ENCODE measurements at regions not wholly inside any gene's neighbourhood (a gene's known extent, or its start where the extent isn't known, plus 50 kb on each side); places are given as distances from the start of the nearest gene placed in this dataset.
"Not testable (repeated sequence)": the region's sequence is repeated elsewhere in the genome, so short reads cannot be mapped to it uniquely, and the experiment has no call there.

DNA sequence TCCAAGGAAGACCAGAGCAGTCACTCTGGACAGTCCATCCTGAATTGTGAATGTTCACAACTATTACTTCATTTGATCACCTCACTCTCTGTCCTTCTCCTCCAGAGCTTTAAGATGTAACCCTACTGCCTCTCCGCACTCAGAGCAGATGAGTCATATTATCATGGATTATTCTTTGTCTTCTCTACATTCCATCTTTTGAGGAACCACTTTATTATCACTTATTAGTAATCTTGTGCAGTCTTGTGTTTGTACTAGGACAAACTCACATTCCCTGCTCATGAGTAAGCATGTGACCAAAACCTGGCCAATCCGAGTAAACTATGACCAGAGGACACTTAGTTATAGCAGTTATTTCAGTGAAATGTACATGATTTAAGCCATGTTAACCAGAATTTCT, 401.5 kb upstream of the ADGRB3 start:
- no peak for DNase-seq

DNA sequence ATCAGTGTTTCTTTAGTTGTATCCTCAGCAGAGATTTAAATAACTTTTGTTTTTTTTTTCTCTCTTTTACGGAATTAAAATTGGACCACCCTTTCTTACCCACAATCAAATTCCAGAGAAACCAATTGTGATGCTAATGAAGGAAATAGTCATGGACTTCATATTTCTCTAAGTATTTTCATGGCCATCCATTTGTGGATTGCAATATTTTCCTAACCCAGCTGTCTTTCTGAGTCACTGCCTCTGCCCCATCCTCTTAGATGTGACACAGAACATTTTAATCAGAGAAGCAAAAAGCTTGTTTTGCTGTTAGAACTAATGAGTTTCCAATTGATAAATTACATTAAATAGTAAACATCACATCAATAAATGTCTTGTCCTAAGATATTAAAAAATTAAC, 405.5 kb upstream of the ADGRB3 start:
- DNase-seq = no peak

GRCh38 chr6:68226460-68226859, 408.6 kb upstream of the ADGRB3 start:
- DNase-seq = no peak

- no peak for DNase-seq
Measured at GRCh38 chr6:68225729-68226128, 409.4 kb upstream of the ADGRB3 start.

DNA sequence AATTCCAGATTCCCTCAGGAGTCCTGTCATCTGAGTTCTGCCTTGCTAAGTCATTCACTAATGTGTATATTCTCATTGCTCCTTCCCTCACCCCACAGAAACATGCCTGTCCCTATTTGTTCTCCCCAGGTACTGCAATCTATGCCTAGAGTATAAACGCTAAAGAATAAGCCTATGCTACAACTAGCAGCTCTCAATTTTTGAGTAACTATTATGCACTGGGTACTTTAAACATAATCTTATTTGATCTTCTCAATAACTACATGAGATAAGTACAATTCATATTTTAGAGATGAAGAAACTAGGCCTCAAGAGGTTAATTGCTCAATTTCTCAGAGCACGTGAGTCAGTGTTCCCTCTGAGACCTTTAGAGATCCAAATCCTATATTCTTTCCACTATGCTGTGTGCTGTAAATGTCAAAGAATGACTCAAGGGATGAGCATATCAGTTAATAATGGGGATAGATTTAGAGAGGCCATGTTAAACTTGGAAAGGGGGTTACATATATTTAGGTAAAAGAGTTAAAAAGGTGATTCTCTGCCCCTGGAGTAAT, 423.8 kb upstream of the ADGRB3 start:
- DNase-seq = no peak

DNA sequence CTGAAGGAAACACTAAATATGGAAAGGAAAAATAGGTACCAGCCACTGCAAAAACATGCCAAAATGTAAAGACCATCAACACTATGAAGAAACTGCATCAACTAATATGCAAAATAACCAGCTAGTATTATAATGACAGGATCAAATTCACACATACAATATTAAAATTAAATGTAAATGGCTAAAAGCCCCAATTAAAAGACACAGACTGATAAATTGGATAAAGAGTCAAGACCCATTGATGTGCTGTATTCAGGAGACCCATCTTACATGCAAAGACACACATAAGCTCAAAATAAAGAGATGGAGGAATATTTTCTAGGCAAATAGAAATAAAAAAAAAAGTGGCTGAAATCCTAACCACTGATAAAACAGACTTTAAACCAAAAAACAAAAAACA, 427.5 kb upstream of the ADGRB3 start:
- not testable (repeated sequence) for DNase-seq

DNA sequence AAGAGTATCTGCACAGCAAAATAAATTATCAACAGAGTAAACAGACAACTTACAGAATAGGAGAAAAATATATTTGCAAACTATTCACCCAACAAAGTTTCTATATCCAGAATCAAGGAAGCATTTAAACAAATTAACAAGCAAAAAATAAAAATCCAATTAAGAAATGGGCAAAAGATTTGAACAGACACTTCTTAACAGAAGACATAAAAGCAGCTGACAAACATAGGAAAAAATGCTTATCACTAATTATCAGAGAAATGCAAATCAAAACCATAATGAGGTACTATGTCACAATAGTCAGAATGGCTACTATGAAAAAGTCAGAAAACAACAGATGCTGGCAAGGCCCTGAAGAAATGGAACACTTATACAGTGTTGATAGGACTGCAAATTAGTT, 434.2 kb upstream of the ADGRB3 start:
- no peak for DNase-seq

DNA sequence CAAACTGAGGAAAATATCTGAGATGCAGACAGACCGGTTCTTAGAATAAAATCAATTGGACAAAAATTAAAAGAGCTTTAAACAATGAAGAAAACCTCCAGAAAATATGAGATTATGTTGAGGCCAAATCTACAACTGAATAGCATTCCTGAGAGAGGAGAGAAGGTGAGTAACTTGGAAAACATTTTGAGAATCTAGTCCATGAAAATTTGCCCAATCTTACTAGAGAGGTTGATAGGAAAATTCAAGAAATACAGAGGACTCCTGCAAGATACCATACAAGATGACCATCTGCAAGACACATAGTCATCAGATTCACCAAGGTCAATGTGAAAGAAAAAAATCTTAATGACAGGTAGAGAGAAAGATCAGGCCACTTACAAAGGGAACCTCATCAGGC, 437.7 kb upstream of the ADGRB3 start:
- DNase-seq = no peak

GRCh38 chr6:68196645-68197044, 438.4 kb upstream of the ADGRB3 start:
- DNase-seq = no peak

- not testable (repeated sequence) for DNase-seq
Measured at GRCh38 chr6:68195753-68196152, 439.3 kb upstream of the ADGRB3 start.

- DNase-seq = no peak
Measured at GRCh38 chr6:68194846-68195478, 440.1 kb upstream of the ADGRB3 start.

GRCh38 chr6:68192988-68193387, 442.1 kb upstream of the ADGRB3 start:
- no peak for DNase-seq

DNA sequence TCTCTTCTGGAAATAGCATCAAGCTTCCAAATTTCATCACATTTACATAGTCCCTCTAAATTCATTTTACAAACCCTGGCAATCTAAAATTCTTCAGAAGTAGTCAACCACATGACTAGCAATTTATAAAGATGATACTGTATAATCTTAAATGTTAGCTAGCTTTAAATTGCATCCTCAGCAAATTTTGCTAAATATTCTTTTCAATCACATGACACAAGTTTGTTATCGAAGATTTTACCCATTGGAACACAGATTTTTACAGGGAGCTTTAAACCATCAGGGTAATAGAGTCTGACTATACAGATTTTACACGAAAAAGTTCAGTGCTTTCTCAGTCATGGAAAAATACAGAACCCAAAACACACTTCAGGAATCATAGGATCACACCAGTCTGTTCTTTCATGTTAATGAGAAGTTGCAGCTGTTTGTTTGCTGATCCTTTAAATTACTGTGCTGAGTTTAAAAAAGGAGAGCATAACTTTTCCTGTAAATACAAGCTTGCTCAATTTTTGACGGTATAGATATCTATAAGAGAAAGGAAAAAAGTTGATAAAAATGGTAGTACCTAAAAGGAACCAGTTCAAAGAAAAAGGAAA, 445.8 kb upstream of the ADGRB3 start:
- DNase-seq = no peak

DNA sequence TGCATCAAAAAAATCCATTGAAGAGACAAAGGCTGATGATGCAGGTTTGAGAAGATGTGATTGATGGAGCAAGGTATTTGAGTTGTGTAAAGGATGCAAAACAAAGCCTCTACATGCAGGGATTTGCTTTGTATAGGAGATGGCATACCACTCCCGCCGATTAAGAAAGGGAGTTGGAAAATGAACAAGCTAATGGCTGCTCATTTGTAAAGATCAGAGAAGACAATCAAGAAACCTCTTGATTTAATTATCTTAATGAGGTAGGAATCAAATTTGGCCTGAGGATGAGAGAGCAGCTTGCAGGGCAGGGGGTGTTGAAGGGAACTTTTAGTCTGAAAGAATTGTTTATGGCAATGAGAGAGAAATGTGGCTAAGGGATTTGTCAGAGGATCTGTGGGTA, 448.2 kb upstream of the ADGRB3 start:
- DNase-seq = no peak

DNA sequence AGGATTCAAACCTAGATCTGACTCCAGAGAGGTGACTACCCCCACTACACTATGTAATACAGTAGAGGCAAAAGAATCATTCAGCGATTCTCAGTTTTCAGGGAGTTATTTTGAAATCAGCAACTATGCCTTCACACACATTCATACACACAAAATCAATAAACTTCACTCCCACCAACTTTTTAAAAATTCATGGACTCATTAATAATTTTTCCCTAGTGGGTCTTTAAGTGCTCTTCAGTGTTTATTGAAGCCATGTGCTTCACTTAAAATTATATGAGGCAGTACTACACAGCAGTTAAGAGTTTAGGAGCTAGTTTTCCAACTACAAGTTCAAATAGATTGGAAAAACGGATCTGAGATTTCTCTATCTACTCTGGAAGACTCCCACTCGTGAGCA, 452.7 kb upstream of the ADGRB3 start:
- DNase-seq = no peak

DNA sequence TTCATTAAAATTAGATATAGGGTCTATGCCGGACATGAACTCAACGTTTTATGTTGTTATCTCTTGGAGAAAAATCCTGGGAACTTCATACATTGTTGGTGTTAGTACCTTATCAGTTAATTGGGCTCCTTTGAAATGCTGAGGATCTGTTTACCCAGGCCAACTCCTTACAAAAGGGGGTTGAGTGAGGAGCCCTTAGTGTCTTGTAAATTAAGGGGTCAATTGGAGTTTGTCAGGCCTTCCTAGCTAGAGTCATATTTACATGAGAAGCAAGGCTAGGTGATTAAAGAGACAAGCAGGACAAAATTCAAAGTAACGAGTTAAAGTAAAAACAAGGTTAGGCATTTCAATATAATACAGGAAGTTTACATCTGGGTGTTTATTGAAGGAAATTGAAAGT, 454.1 kb upstream of the ADGRB3 start:
- DNase-seq = not testable (repeated sequence)

- no peak for DNase-seq
Measured at GRCh38 chr6:68173616-68174015, 461.5 kb upstream of the ADGRB3 start.

- no peak for DNase-seq
Measured at GRCh38 chr6:68169922-68170321, 465.2 kb upstream of the ADGRB3 start.

DNA sequence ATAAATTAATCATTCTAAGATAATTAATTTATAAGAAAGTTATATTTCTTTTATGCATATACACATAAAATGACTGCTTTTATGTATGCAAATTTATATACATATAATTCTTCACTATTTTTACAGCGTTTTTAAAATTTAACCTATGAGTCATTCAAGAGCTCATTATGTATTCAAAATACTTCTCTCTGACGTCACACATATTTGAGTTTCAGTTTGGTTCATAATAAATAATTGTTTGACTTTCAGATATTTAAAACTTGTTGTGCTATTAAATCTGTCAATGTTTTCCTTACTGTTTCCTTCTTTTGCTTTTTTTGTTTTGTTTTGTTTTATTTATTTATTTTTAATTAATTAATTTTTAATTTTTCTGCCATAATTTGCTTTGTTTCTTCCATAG, 467.5 kb upstream of the ADGRB3 start:
- DNase-seq = no peak

DNA sequence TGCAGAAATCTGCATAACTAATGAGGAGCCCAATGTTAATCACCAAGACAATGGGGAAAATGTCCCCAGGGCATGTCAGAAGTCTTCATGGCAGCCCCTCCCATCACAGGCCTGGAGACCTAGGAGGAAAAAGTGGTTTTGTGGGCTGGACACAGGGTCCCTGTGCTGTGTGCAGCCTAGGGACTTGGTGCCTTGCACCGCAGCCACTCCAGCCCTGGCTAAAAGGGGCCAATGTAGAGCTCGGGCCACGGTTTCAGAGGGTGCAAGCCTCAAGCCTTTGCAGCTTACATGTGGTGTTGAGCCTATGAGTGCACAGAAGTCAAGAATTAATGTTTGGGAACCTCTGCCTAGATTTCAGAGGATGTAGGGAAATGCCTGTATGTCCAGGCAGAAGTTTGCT, 474.3 kb upstream of the ADGRB3 start:
- DNase-seq = not testable (repeated sequence)

DNA sequence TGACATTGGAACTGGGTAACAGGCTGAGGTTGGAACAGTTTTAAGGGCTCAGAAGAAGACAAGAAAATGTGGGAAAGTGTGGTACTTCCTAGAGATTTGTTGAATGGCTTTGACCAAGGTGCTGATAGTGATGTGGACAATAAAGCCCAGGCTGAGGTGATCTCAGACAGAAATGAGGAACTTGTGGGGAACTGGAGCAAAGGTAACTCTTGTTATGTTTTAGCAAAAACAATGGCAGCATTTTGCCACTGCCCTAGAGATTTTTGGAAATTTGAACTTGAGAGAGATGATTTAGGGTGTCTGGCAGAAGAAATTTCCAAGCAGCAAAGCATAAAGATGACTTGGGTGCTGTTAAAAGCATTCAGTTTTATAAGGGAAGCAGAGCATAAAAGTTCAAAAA, 474.7 kb upstream of the ADGRB3 start:
- DNase-seq = no peak

- DNase-seq = no peak
Measured at GRCh38 chr6:68159433-68159832, 475.6 kb upstream of the ADGRB3 start.

DNA sequence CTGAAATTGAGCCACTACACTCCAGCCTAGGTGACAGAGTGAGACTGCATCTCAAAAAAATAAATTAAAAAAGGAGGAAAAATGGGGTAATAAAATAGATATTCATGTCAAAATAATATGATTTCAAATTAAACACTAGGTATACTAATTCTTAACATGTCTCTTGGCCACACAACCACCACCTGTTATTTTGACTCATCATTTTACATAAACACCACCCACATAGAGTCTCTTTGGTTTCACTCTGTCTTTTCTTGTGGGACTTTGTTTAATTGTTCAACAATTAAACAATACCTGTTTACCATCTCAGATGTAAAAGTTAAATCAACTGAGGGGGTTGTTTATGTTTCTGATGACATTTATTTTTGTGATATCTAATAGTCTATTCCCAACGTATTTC, 476.8 kb upstream of the ADGRB3 start:
- DNase-seq = no peak

- DNase-seq = no peak
Measured at GRCh38 chr6:68144667-68145066, 490.4 kb upstream of the ADGRB3 start.

DNA sequence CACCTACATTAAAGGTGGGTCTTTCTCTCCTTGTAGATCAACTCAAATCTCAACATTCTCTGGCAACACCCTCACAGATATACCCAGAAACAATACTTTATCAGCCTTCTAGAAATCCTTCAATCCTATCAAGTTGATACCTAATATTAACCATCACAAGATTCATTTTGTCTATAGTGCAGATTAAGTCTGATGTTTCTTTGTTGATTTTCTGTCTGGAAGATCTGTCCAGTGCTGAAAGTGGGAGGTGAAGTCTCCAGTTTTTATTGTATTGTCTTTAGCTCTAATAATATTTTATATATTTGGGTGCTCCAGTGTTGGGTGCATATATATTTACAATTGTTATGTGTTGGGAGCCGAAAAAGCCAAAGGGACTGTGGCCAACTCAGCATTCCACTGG, 493.9 kb upstream of the ADGRB3 start:
- no peak for DNase-seq
